Liver (tissue), 8 donors: ENCODE measurements at regions not wholly inside any gene's neighbourhood (a gene's known extent, or its start where the extent isn't known, plus 50 kb on each side); places are given as distances from the start of the nearest gene placed in this dataset.

Experiments used
- DNase-seq: peaks from one replicate; pipeline ENCODE4 v3.0.0-alpha.2; 2017; ENCODE audit warnings: low spot score
- H3K27ac ChIP-seq, 2 donors: one replicate each; pipeline ENCODE4 v1.7.0; 2013; ENCODE audit warnings: inconsistent platforms in 2 of 2, low read length in 2 of 2, control low read depth in 1 of 2, low read depth in 1 of 2, mild to moderate bottlenecking in 1 of 2
- H3K27me3 ChIP-seq, 4 donors: one replicate each; pipeline versions ENCODE4 v1.6.1 to v1.7.0; 2013; ENCODE audit warnings: low read length in 3 of 4, inconsistent platforms in 1 of 4, mild to moderate bottlenecking in 1 of 4, moderate library complexity in 1 of 4; ENCODE audit not compliant: control insufficient read depth in 4 of 4, insufficient read depth in 4 of 4
- H3K36me3 ChIP-seq, 4 donors: one replicate each; pipeline versions ENCODE4 v1.6.1 to v1.7.0; 2013; ENCODE audit warnings: low read length in 3 of 4, mild to moderate bottlenecking in 3 of 4, low read depth in 1 of 4, moderate library complexity in 1 of 4; ENCODE audit not compliant: control insufficient read depth in 4 of 4, insufficient read depth in 3 of 4
- H3K4me1 ChIP-seq, 4 donors: one replicate each; pipeline versions ENCODE4 v1.6.1 to v1.7.0; 2013; ENCODE audit warnings: low read length in 3 of 4, mild to moderate bottlenecking in 3 of 4, moderate library complexity in 1 of 4; ENCODE audit not compliant: control insufficient read depth in 4 of 4, insufficient read depth in 4 of 4
- H3K4me3 ChIP-seq, 3 donors: one replicate each; pipeline versions ENCODE4 v1.6.1 to v1.7.0; 2013; ENCODE audit warnings: low read length in 3 of 3, control low read depth in 1 of 3, low read depth in 1 of 3, mild to moderate bottlenecking in 1 of 3
- H3K9ac ChIP-seq, 2 donors: one replicate each; pipeline ENCODE4 v1.7.0; 2013; ENCODE audit warnings: low read length in 2 of 2, mild to moderate bottlenecking in 2 of 2, moderate library complexity in 2 of 2, control low read depth in 1 of 2, low read depth in 1 of 2
- H3K9me3 ChIP-seq, 4 donors: one replicate each; pipeline versions ENCODE4 v1.6.1 to v1.7.0; 2013; ENCODE audit warnings: low read length in 3 of 4; ENCODE audit not compliant: control insufficient read depth in 4 of 4
- ATF3 ChIP-seq: IDR thresholded peaks from 2 replicates; pipeline ENCODE4 v1.6.1; 2016; ENCODE audit warnings: antibody characterized with exemption
- CTCF ChIP-seq: fragments of 150-350 bp; IDR thresholded peaks from 2 replicates; pipeline ENCODE4 v1.5.1; 2017; ENCODE audit warnings: improper control_type of control experiment, low read depth, low read length; ENCODE audit not compliant: missing input control
- EGR1 ChIP-seq, 2 donors: IDR thresholded peaks; 2 replicates each; pipeline ENCODE4 v1.6.1; 2016 to 2018; ENCODE audit warnings: antibody characterized with exemption in 2 of 2, low read depth in 2 of 2
- FOXA1 ChIP-seq: IDR thresholded peaks from 2 replicates; pipeline ENCODE4 v1.6.1; 2016; ENCODE audit warnings: antibody characterized with exemption
- FOXA2 ChIP-seq: IDR thresholded peaks from 2 replicates; pipeline ENCODE4 v1.6.1; 2016; ENCODE audit warnings: antibody characterized with exemption
- GABPA ChIP-seq, 2 donors: IDR thresholded peaks in 1 of 2; conservative IDR thresholded peaks in 1 of 2; 2 replicates each; pipeline ENCODE4 v1.6.1; 2016; ENCODE audit warnings: antibody characterized with exemption in 2 of 2, mild to moderate bottlenecking in 1 of 2, moderate library complexity in 1 of 2
- JUND ChIP-seq, 2 donors: IDR thresholded peaks; 2 replicates each; pipeline ENCODE4 v1.6.1; 2016; ENCODE audit warnings: antibody characterized with exemption in 2 of 2
- MAX ChIP-seq: IDR thresholded peaks from 2 replicates; pipeline ENCODE4 v1.6.1; 2016; ENCODE audit warnings: antibody characterized with exemption
- NR2F2 ChIP-seq: IDR thresholded peaks from 2 replicates; pipeline ENCODE4 v1.6.1; 2016; ENCODE audit warnings: antibody characterized with exemption
- RAD21 ChIP-seq, 2 donors: IDR thresholded peaks; 2 replicates each; pipeline ENCODE4 v1.6.1; 2016; ENCODE audit warnings: antibody characterized with exemption in 2 of 2, mild to moderate bottlenecking in 2 of 2
- REST ChIP-seq: IDR thresholded peaks from 2 replicates; pipeline ENCODE4 v1.6.1; 2016; ENCODE audit warnings: antibody characterized with exemption, mild to moderate bottlenecking
- RXRA ChIP-seq, 2 donors: IDR thresholded peaks; 2 replicates each; pipeline ENCODE4 v1.6.1; 2017 to 2018; ENCODE audit warnings: antibody characterized with exemption in 2 of 2, mild to moderate bottlenecking in 1 of 2
- SP1 ChIP-seq: IDR thresholded peaks from 2 replicates; pipeline ENCODE4 v1.6.1; 2018; ENCODE audit warnings: antibody characterized with exemption, mild to moderate bottlenecking
- TAF1 ChIP-seq: conservative IDR thresholded peaks from 2 replicates; pipeline ENCODE4 v1.6.1; 2016; ENCODE audit warnings: antibody characterized with exemption, mild to moderate bottlenecking
- YY1 ChIP-seq: IDR thresholded peaks from 2 replicates; pipeline ENCODE4 v1.6.1; 2016; ENCODE audit warnings: antibody characterized with exemption, mild to moderate bottlenecking
- ZBTB33 ChIP-seq: IDR thresholded peaks from 2 replicates; pipeline ENCODE4 v1.6.1; 2016; ENCODE audit warnings: antibody characterized with exemption
- WGBS: extraction: QIAGEN DNeasy Blood & Tissue Kit; methylation state at CpG from one replicate; pipeline ENCODE4 v1.1.7; 2013; 5-methylcytosine and 5-hydroxymethylcytosine counted together
- donor health status: healthy.
- donor health status: healthy.
- donor health status: healthy.
- donor health status: healthy.
- donor health status: healthy.

GRCh38 chr12:107560165-107560898 lies 125.3 kb upstream of the PWP1 start:
- no peak overlapping the region for H3K4me3 ChIP-seq
- TF ChIP-seq JUND (IDR thresholded peaks at IDR 0.05) (no peak), NR2F2 (no peak), TAF1 (no peak), MAX (no peak), FOXA1 (no peak), SP1 (no peak), FOXA2 (no peak), ZBTB33 (no peak), RAD21 (IDR thresholded peaks at IDR 0.05) (no peak), ATF3 (no peak), REST (no peak), YY1 (no peak), CTCF (no peak), RXRA (IDR thresholded peaks at IDR 0.05) (no peak), EGR1 (IDR thresholded peaks at IDR 0.05; ENCODE audit: low read depth in 2 of 2) (no peak), GABPA (IDR thresholded peaks at IDR 0.05 in 1 of 2, conservative IDR thresholded peaks at IDR 0.05 in 1 of 2) (no peak)
- H3K4me1 ChIP-seq, result no peaks in the 10 kb centered on the region
- H3K9me3 ChIP-seq, result no peaks in the 10 kb centered on the region
- no peaks in the 10 kb centered on the region for H3K36me3 ChIP-seq
- no peak for DNase-seq
- WGBS, result 86% methylated on average over 7 of the region's 7 CpGs
- H3K27ac ChIP-seq, result no peak overlapping the region
- H3K27me3 ChIP-seq, result no peaks in the 10 kb centered on the region
- H3K9ac ChIP-seq, result no peak overlapping the region
